ENCODE measurements at regions not wholly inside any gene's neighbourhood (a gene's known extent, or its start where the extent isn't known, plus 50 kb on each side); places are given as distances from the start of the nearest gene placed in this dataset.

- no peak for TF ChIP-seq EZH2 (IDR thresholded peaks at IDR 0.05; ENCODE audit: insufficient read depth, poor library complexity, severe bottlenecking)
- TF ChIP-seq EZH2phosphoT487 (IDR thresholded peaks at IDR 0.05; ENCODE audit: insufficient read depth, low read depth), result no peak
Measured at GRCh38 chr1:79796434-79796833, 789.9 kb upstream of the ADGRL4 start.

Data from GM23248 (cell line).